HL-60 (cell line): ENCODE measurements at regions not wholly inside any gene's neighbourhood (a gene's known extent, or its start where the extent isn't known, plus 50 kb on each side); places are given as distances from the start of the nearest gene placed in this dataset.

Experiments used
- DNase-seq, 2 experiments: peaks; one replicate each; pipeline ENCODE4 v3.0.0-alpha.2; 2010 to 2020; ENCODE audit warnings: low read depth in 1 of 2, low spot score in 1 of 2
- H3K27ac ChIP-seq: fragments of 250-450 bp; sonication (Bioruptor Pico); replicated peaks from 2 replicates; pipeline ENCODE4 v1.5.1; 2020; ENCODE audit warnings: mild to moderate bottlenecking, moderate library complexity
- H3K27me3 ChIP-seq: fragments of 250-450 bp; sonication (Bioruptor Pico); 2 replicates; pipeline ENCODE4 v1.5.1; 2021; ENCODE audit warnings: mild to moderate bottlenecking, moderate library complexity; ENCODE audit not compliant: insufficient read depth, poor library complexity, severe bottlenecking
- H3K4me3 ChIP-seq: replicated peaks from 2 replicates; pipeline ENCODE4 v1.5.1; 2011; ENCODE audit warnings: mild to moderate bottlenecking, control low read depth, low read length; ENCODE audit not compliant: insufficient read depth
- GABPA ChIP-seq: IDR thresholded peaks from 2 replicates; pipeline ENCODE4 v1.6.1; 2012; ENCODE audit warnings: low read depth
- POLR2AphosphoS5 ChIP-seq: IDR thresholded peaks from 2 replicates; pipeline ENCODE4 v1.6.1; 2012; ENCODE audit warnings: low read depth
- SPI1 ChIP-seq: IDR thresholded peaks from 2 replicates; pipeline ENCODE4 v1.6.1; 2012; ENCODE audit warnings: low read depth, mild to moderate bottlenecking, borderline replicate concordance
- TF ChIP-seq, protein P1 (sequence below): IDR thresholded peaks from 2 replicates; pipeline ENCODE4 v1.6.1; 2012; ENCODE audit warnings: low read depth; ENCODE audit not compliant: insufficient replicate concordance
- TF ChIP-seq, protein P2 (sequence below): IDR thresholded peaks from one replicate; pipeline ENCODE4 v1.5.1; 2011; ENCODE audit warnings: low read length, control low read depth, inconsistent platforms; ENCODE audit not compliant: insufficient read depth

DNA sequence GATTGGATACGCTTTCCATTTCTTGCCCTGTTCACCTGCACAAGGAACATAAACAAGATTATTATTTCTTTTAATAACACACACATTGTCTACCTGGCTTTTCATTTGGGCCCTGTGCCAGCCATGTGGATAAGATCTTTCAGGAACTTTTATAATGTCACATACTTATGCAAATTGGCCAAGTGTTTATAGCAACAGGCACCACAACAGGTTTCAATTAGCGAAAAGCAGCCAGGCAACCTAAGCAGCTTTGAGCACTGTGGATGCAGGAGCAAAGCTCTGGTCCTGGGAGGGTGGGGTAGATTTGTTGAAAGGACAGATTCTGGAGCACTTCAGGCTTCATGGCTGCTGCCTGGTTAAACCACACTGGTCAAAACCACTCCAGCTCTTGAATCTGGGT lies 217.4 kb downstream of the BARX2 start:
- Histone ChIP-seq H3K27ac (no peak overlapping the region), H3K4me3 (no peak overlapping the region), H3K27me3 (peaks cover 3% of the 10 kb centered on the region)
- TF ChIP-seq POLR2AphosphoS5 (no peak), SPI1 (no peak), GABPA (no peak)
- TF ChIP-seq, protein P1, sequence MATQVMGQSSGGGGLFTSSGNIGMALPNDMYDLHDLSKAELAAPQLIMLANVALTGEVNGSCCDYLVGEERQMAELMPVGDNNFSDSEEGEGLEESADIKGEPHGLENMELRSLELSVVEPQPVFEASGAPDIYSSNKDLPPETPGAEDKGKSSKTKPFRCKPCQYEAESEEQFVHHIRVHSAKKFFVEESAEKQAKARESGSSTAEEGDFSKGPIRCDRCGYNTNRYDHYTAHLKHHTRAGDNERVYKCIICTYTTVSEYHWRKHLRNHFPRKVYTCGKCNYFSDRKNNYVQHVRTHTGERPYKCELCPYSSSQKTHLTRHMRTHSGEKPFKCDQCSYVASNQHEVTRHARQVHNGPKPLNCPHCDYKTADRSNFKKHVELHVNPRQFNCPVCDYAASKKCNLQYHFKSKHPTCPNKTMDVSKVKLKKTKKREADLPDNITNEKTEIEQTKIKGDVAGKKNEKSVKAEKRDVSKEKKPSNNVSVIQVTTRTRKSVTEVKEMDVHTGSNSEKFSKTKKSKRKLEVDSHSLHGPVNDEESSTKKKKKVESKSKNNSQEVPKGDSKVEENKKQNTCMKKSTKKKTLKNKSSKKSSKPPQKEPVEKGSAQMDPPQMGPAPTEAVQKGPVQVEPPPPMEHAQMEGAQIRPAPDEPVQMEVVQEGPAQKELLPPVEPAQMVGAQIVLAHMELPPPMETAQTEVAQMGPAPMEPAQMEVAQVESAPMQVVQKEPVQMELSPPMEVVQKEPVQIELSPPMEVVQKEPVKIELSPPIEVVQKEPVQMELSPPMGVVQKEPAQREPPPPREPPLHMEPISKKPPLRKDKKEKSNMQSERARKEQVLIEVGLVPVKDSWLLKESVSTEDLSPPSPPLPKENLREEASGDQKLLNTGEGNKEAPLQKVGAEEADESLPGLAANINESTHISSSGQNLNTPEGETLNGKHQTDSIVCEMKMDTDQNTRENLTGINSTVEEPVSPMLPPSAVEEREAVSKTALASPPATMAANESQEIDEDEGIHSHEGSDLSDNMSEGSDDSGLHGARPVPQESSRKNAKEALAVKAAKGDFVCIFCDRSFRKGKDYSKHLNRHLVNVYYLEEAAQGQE = no peak
- TF ChIP-seq, protein P2, sequence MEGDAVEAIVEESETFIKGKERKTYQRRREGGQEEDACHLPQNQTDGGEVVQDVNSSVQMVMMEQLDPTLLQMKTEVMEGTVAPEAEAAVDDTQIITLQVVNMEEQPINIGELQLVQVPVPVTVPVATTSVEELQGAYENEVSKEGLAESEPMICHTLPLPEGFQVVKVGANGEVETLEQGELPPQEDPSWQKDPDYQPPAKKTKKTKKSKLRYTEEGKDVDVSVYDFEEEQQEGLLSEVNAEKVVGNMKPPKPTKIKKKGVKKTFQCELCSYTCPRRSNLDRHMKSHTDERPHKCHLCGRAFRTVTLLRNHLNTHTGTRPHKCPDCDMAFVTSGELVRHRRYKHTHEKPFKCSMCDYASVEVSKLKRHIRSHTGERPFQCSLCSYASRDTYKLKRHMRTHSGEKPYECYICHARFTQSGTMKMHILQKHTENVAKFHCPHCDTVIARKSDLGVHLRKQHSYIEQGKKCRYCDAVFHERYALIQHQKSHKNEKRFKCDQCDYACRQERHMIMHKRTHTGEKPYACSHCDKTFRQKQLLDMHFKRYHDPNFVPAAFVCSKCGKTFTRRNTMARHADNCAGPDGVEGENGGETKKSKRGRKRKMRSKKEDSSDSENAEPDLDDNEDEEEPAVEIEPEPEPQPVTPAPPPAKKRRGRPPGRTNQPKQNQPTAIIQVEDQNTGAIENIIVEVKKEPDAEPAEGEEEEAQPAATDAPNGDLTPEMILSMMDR = no peak
- no peak for DNase-seq

DNA sequence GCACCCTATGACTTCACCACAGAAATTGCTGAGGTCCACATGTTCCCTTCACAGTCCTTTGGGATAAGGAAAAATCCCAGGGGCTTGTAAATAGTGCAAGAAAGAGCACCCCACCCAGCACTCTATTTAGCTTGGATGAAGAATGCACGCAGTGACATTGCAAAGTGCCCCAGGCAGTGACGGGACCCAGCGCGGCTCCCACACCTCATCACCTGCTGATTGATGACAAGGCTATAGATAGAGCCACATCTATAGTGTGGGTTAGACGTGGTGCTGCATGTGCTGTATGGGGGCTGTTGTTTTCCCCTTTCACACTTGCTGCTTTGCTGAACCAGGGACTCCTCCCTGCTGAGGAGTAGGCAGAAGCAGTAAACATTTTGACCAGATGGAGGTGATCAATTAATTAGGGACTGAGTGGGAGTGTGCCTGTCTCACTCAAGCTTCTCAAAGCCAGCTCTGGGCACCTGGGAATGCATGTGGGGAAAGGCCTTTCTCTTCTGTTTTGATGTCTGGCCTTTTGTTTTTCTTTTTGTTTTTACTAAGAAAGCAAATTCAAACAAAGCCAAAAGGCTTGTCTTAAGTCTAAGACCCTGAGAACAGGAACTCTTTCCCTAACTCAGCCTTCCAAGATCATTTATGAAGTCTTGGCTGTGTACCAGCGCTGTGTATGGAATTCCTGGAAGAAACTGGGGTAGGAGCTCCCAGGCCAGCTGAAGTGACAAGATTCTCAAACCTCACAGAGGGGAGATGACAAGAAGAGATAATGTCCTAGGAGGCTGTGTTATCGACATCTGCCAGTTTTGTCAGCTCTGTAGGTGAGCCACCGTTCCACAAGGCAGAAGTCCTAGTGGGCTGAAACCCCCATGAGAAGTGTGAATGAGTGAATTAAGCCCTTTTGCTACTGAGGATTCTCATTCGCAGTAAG lies 219.7 kb downstream of the BARX2 start:
- no peak for TF ChIP-seq SPI1
- Histone ChIP-seq H3K27me3 (peaks cover 3% of the 10 kb centered on the region), H3K27ac (no peak overlapping the region), H3K4me3 (no peak overlapping the region)
- no peak for DNase-seq

DNA sequence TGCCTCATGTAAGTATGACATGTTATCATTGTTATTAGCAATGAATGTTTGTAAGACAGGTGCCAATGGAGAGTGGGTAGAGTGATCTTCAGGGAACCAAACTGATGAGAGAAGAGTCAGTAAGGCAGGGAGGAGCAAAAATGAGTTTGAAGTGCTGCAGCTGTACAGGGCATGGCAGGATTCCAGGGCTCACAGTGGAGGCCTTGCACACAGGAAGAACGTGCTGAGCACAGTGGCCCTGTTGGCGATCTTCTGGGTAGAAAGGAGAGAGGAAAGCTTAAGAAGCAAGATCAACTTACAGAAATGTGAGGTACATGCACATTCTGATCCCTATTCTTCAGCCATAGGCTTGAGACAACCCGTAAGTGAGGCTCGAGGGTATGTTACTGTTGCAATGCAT lies 219.3 kb upstream of the TMEM45B start:
- TF ChIP-seq POLR2AphosphoS5 (no peak), GABPA (no peak)
- TF ChIP-seq, protein P1 = no peak
- TF ChIP-seq, protein P2 = no peak
- no peaks in the 10 kb centered on the region for H3K27me3 ChIP-seq
- H3K27ac ChIP-seq = no peak overlapping the region
- no peak overlapping the region for H3K4me3 ChIP-seq
- no peak for DNase-seq

DNA sequence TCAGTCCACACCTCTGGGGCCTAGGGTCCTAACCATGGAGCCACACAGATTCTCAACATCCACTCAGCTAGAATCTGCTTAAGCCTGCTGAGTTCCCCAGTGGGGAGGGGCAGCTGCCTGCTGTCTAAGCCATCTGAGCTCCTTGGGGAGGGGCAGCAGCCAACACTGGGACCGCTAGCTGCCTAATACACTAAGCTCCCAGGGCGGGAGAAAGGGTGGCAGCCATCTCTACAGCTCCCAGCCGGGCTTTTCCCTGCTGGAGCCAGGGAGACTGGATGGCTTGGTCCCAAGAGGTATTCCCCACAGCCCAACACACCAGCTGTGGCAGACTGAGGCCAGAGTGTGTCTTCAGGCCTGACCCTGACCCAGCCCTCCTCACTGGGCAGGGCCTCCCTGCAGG lies 217.3 kb upstream of the TMEM45B start:
- H3K27me3 ChIP-seq = peaks cover under 1% of the 10 kb centered on the region
- TF ChIP-seq, protein P1 = no peak
- TF ChIP-seq POLR2AphosphoS5 = no peak
- TF ChIP-seq, protein P2 = no peak
- no peak for TF ChIP-seq GABPA
- no peak for TF ChIP-seq SPI1
- DNase-seq = no peak

More for the DNA sequence above, 217.3 kb upstream of the TMEM45B start:
- Histone ChIP-seq H3K4me3 (no peak overlapping the region), H3K27ac (no peak overlapping the region)
